LHCN-M2 (cell line): ENCODE measurements at regions not wholly inside any gene's neighbourhood (a gene's known extent, or its start where the extent isn't known, plus 50 kb on each side); places are given as distances from the start of the nearest gene placed in this dataset.

Experiments
- DNase-seq: peaks from one replicate; pipeline ENCODE4 v3.0.0-alpha.2; 2012; ENCODE audit warnings: low read depth

- no peak for DNase-seq
Observed at GRCh38 chr10:128921389-128922022, 545.5 kb upstream of the MGMT start.

- no peak for DNase-seq
Observed at GRCh38 chr10:128922172-128922571, 544.9 kb upstream of the MGMT start.

- no peak for DNase-seq
Observed at GRCh38 chr10:128922619-128923196, 544.3 kb upstream of the MGMT start.

- DNase-seq = no peak
Observed at GRCh38 chr10:128924918-128925317, 542.1 kb upstream of the MGMT start.

- no peak for DNase-seq
Observed at GRCh38 chr10:128926711-128927110, 540.3 kb upstream of the MGMT start.

- DNase-seq = no peak
Observed at GRCh38 chr10:128927497-128928161, 539.4 kb upstream of the MGMT start.

GRCh38 chr10:128928231-128928836 lies 538.7 kb upstream of the MGMT start:
- DNase-seq = no peak

GRCh38 chr10:128929131-128929530 lies 537.9 kb upstream of the MGMT start:
- no peak for DNase-seq

GRCh38 chr10:128929767-128930166 lies 537.3 kb upstream of the MGMT start:
- DNase-seq = no peak

- DNase-seq = no peak
Observed at GRCh38 chr10:128930515-128930914, 536.5 kb upstream of the MGMT start.

GRCh38 chr10:128932071-128932820 lies 534.8 kb upstream of the MGMT start:
- DNase-seq = no peak

GRCh38 chr10:128934492-128934891 lies 532.5 kb upstream of the MGMT start:
- no peak for DNase-seq

- no peak for DNase-seq
Observed at GRCh38 chr10:128936392-128936791, 530.6 kb upstream of the MGMT start.

- no peak for DNase-seq
Observed at GRCh38 chr10:128938558-128938957, 528.5 kb upstream of the MGMT start.

GRCh38 chr10:128940081-128940480 lies 527.0 kb upstream of the MGMT start:
- DNase-seq = no peak

GRCh38 chr10:128943111-128943510 lies 523.9 kb upstream of the MGMT start:
- no peak for DNase-seq

GRCh38 chr10:128945398-128945797 lies 521.6 kb upstream of the MGMT start:
- DNase-seq = no peak

- no peak for DNase-seq
Observed at GRCh38 chr10:128950159-128950915, 516.7 kb upstream of the MGMT start.

GRCh38 chr10:128950916-128951275 lies 516.1 kb upstream of the MGMT start:
- no peak for DNase-seq

GRCh38 chr10:128952856-128953255 lies 514.2 kb upstream of the MGMT start:
- no peak for DNase-seq

GRCh38 chr10:128956149-128956548 lies 510.9 kb upstream of the MGMT start:
- no peak for DNase-seq
